Stimulated activated CD4-positive, alpha-beta T cell treated with anti-CD3 and anti-CD28 coated beads, TNF-alpha, amount 100 ng/mL, for 48 hours (primary cell): ENCODE measurements at regions not wholly inside any gene's neighbourhood (a gene's known extent, or its start where the extent isn't known, plus 50 kb on each side); places are given as distances from the start of the nearest gene placed in this dataset.
"Not testable (repeated sequence)": the region's sequence is repeated elsewhere in the genome, so short reads cannot be mapped to it uniquely, and the experiment has no call there.

Source experiments
- DNase-seq, 3 donors: peaks; one replicate each; pipeline ENCODE4 v3.0.0-alpha.2; 2020; ENCODE audit warnings: low read depth in 3 of 3

DNA sequence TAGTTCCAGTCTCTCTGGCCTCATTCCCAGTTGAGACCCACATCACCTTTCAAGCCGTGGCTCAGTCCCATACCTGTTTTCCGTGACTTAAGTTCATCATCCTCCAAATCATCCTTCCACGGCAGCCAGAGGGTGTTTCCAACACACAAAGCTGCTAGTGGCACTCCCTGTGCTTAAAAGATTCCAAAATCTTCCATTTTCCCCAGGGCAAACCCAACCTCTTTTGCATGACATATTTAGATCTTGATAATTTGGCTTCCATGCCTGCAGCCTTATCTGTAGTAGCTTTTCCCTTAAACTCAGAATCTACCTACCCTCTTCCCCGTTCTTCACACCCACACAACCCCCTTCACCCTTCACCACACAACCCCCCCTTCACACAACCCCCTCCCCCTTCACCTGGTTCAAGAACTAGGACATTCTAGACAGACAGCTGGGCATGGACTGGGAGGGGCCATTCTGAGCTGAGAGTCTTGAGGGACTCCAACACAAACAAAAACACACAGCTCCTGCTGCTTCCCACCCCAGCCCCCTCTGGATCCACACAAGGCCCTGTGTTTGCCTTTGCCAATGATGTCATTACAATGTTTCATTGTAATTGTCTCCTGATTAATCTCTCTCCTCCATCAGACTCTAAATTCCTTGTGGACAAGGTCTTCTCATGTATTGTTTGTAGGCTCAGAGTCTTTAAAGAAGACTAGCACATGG lies 268.2 kb downstream of the SH3GL2 start:
- DNase-seq: no peak

DNA sequence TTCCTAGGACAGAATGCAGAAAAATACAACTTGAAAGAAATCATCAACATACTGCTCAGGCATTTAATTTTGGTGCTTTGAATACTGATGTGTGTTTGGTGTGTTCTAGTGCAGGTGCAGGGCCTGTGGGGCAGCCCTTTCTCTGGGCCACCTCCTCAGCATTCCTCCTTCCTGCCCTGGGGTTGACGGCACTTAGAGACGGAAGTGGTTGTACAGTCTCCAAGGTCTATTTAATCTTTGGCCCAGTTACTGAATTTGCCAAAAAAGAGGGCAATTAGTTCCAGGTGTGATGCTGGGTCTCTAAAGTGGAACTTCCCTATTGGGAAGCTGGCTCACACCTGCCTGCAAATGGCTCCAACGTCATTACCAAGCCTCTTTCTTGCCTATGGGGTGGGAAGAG lies 269.0 kb downstream of the SH3GL2 start:
- no peak for DNase-seq

DNA sequence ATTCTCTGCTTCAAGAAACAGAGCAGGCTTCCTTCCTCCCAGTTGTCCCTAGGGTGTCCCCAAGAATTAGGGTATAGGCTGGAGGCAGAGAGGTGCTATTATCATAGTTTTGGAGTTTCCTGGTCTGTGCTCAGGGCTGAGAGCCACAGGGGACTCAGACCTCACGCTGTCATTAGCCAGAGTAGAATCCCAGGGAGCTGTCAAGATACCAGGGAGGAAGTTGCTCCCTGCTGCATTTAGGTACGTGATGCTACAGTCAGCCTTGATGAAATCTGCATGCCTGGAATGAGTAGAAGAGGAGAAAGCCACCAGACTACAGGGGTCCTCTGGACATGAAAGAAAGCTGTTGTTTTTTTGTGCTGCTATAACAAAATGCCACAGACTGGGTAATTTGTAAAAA lies 273.2 kb downstream of the SH3GL2 start:
- no peak for DNase-seq

DNA sequence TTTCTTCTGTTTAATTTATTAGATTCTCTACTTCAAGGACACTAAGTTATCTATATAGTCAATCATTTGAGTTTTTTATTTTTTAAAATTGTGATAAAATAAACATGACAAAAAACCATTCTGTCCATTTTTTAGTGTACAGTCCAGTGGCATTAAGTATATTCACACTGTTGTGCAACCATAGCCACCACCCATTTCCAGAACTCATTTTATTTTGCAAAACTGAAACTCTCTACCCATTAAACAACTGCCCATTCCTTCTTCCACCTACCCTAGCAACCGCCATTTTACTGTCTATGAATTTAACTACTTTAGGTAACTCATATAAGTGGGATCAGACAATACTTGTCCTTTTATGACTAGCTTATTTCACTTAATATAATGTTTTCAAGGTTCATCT lies 275.6 kb downstream of the SH3GL2 start:
- no peak for DNase-seq

DNA sequence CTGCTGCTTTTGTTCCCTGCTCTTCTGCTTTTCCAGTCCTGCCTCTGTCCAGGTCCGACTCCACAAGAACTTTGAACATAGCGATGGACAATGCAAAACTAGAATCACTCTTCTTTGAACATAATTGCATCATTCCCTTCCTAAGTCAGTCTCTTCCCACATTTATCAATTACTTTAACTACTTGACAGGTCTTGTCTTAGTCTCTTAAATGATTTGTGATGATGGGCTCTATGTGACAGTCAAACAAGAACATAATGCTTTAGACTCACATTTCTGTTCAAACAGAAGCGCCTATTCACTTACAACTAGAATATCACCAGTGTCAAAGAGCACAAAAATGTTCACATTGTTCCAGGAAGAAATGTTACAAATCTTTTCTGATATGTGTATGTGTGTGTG lies 278.1 kb downstream of the SH3GL2 start:
- DNase-seq: no peak

DNA sequence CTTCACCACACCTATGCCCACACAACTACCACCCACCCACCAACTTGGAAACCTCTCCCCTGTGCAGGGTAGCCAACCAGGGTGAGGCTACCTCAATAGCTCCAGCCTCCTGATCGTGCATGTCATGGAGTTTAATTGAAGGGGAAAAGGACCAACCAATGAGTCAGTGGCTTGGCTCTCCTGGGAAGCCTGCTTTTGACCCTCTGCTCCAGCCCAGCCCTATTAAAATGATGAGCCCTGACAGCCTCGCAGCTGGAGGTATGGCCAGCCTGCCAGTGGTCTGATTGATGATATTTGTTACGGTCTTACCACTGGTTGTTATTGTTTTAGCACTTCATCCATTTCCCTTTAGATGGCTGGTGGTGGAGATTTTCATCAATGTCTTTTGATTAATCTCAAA lies 280.4 kb downstream of the SH3GL2 start:
- no peak for DNase-seq

DNA sequence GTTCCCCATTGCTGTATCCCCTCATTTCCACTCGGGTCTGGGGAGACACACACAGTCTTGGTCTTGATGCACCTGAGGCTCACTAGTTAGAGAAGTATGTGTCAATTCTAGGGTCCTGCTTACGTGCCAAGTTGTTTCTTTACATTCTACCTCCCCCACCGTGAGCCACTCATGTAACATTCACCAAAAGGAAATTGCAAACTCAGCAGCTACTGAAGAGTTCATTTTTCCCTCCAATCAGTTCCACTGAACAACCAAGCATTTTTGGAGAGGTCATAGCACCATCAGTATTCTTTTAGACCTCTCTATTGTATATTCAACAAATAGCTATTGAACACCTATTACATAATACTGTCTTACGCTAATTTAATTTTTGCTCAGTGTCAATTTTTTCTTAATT lies 281.1 kb downstream of the SH3GL2 start:
- no peak for DNase-seq

DNA sequence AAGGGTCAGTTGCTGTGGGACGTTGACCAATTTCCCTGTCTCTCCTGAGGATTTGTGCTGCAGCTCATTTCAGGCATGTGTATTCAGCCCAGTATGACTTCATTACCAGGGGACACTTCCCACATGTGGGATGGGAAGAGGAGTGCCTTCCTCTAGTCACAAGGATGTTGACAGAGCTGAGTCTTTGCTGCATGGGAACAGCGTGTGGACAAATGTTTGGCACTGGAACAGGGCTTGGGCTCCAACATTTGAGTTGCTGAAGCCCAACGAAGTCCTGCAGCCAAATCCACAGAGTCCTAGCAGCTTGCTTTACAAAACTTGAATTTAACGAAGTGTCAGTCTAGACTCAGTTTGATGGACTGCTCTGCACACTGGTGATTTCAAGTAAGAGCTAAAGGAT lies 283.2 kb downstream of the SH3GL2 start:
- no peak for DNase-seq

DNA sequence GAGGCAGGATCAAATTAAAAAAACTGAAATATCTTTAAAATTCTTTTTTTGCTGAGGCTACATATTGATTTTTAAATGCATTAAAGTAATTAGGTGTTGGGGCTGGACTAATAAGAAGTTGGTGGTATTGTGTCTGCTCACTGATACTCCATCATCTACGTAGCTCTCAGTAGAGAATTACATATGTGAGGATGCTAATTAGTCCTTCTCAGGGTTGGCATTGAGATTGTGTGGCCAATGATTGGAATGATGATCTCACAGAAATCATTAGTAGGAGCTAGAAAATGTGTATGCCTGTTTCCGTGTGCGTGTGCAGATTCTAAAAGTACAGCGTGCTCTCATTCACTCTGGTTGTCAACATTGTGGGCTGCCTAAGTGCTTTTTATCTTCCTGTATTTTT lies 283.8 kb downstream of the SH3GL2 start:
- DNase-seq: no peak

DNA sequence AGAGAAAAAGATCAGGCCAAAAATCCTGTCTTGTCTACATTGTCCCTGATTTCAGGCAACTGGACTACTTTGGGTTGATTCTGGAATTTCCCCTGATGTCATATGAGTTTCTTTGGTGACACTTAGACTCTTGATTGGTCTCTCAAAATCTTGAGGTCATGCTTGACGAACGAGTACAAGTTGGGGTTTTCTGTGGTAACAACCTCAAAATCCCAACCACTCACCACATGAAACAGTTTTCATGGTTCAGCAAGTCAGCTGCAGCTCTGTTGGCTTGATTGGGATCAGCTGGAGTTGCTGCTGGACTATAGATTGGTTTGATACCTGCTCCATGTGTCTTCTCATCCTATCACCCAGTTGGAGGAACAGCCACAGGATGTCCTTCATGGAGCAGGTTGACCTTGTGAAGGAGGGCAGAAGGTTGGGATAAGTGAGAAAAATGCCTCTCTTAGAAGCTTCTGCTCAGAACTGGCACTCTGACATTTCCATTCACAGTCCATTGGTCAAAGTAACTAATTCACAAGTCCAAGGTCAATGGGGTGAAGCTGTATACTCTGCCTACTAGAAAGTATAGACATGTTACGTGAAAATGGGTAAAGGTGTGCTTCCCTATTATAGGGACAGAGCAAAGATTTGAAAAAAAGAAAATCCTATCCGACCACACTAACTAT lies 284.5 kb downstream of the SH3GL2 start:
- DNase-seq: no peak

DNA sequence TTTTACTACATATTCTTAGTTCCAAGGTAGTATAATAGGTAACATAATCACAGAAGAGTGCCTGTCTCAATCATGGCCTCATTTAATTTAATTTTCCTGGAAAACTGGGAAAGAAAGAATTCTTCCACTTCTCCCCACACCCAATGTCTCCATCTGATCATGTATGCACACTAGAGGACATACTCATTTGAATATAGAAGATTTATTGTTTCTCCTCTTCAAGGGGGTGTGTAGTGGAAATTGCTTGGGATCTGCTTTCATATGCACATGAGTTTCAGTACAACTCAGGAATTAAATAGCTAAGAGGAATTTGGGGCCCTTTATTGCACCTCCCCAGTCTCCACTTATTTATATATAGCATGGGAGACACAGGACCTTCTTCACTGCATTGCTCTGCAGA lies 285.1 kb downstream of the SH3GL2 start:
- DNase-seq: no peak

DNA sequence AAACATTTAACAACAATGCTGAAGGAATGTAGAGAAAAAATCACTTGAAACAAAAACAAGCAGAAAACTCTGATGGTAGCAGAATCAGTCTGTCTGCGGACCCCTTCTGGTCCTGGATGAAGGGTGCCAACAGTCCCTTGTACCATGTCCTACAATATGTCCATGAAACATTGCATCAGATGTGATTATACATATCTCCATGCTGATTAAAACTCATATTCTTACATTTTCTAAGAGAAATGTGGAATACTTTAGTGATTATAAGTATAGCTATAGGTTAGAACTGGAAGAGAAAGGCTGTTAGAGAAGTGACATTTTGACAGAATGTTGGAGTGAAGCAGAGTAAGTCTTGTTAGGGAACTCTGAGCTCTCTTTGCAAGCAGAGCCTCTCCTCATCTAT lies 286.1 kb downstream of the SH3GL2 start:
- DNase-seq: no peak

DNA sequence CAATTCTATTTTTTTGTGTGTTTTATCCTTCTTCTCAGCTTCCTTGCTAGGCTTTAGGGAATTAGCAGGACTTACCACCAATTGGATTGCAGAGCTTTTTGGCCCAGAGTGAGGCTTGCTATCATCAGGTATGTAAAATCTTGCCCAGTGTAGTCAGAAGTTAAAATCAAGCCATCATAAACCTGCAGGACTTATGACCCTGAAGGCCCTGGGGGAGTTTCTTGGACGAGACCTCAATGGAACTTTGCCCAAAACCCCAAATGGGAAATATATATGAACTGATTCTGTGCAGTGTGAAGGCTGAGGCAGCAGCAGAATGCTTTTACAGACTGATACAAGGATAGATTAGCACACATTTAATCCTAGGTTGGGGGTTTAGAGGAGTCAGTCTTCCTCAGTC lies 287.0 kb downstream of the SH3GL2 start:
- no peak for DNase-seq

DNA sequence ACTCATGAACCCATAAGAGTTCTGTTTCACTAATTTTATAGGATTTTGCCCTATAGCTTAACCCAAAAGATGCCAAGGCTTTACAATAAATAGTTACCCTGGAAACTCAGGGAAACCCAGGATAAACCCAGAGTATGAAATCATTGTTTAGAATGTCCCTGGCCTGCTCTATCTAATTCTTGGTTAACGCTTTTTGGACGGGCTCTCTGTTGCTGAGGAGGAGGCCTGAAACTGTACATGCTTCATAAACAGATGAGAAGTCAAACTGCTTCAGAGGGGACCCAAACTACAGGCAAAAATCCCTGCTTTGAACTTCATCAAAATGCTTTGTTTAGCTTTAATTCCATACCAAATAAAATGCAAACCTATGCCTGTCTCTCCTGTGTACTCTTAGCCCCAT lies 291.9 kb downstream of the SH3GL2 start:
- DNase-seq: no peak

DNA sequence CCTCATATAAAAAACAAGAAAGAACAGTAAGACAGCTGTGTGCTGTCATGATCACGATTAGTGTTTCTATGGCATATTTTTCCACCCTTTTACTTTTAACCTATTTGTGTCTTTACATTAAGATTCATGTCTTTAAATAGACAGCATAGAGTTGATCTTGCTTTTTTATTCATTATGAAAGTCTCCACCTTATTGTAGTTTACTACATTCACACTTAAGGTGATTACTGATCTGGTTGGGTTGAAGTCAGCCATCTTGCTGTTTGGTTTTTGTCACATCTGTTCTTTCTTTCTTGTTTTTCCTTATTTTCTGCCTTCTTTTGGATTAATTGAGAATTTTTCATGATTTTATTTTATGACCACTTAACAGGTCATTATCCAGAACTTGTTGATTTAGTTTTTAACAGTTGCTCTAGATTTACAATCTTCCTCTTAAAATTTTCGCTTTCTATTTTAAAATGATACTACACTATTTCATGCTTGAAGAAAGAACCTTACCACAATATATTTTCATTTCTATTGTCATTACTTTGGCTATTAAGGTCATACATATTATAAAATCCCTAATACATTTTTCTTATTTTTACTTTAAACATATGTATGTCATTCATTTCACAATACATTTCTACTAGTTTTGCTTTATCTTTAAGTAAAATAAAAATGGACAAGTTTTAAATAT lies 292.5 kb downstream of the SH3GL2 start:
- DNase-seq: no peak

DNA sequence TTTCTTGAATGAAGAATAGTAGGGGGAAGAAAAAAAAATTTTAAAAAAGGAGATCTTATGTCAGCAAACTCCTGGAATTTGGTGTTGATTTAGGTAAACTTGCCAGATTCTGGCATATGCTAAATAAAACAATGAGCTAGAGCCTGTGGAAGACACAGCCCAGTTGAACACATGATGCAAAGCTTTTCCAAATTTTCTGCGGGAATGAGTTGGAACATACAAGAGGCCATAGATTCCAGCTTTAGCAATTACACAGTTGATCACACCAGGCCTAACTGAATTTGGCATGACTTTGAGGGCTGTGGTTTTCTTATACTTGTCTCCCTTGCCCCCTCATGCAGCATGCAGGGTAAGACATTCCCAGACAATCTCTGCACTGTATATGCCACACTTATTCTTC lies 297.0 kb downstream of the SH3GL2 start:
- no peak for DNase-seq

DNA sequence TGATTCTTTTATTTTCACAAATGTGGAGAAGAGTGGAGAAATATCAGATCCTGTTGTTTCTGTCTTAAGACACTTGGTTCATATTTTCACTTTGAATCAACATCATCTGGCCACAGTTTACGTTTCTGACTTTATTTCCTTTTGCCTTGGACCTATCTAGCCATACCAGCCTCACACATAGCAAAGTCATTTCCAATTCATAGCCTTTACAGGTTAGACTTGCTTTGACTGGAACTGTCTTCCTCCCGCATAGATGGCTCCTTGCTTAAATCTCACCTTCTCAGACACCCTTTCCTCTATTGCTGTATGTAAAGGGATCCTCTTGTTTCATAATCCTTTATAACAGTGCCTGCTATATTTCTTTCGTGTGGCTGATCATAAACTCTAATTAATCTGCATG lies 297.8 kb downstream of the SH3GL2 start:
- DNase-seq: no peak

DNA sequence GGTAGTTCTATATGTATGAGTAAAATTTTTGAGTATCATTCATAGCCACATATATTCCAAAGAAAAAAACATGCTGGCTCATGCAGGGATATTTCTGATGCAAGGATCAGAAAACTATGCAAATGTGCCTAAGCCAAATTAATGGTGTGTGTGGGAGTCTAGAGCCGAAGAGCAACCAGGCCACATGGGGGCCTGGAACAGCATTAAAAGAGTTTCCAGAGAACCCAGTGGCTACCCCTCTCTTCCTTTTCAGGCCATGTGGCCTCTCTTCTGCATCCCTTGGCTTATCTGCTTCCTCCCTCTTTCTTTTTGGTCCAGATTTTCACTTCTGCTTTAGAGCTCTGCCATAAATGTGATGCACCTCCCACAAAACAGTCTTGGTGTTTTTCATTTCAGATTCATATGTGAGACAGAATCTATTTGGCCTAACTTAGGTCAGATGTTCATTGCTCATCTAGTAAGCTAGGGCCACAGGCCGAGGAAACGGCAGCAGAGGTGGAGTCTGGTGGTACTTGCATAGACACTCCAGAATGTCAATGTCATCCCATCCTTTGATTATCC lies 300.0 kb downstream of the SH3GL2 start:
- no peak for DNase-seq

DNA sequence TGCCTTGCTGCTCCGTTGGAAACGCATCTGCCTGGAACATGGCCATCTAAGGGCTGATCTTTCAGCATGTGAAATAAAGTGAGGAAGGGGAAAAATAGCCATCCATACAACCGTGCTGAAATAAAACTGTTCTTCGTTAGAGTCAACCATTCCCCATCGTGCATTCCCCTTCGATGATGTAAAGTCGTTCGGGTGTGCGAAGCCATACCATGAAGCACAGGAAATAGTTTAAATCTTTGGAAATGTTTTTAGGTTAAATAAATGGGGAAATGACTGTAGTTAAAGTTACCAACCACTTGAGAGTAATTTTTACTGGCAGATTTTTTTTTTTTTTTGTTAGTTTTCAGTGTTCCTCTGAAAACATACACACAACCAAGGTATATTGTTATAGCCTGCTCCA lies 302.5 kb downstream of the SH3GL2 start:
- DNase-seq: no peak

DNA sequence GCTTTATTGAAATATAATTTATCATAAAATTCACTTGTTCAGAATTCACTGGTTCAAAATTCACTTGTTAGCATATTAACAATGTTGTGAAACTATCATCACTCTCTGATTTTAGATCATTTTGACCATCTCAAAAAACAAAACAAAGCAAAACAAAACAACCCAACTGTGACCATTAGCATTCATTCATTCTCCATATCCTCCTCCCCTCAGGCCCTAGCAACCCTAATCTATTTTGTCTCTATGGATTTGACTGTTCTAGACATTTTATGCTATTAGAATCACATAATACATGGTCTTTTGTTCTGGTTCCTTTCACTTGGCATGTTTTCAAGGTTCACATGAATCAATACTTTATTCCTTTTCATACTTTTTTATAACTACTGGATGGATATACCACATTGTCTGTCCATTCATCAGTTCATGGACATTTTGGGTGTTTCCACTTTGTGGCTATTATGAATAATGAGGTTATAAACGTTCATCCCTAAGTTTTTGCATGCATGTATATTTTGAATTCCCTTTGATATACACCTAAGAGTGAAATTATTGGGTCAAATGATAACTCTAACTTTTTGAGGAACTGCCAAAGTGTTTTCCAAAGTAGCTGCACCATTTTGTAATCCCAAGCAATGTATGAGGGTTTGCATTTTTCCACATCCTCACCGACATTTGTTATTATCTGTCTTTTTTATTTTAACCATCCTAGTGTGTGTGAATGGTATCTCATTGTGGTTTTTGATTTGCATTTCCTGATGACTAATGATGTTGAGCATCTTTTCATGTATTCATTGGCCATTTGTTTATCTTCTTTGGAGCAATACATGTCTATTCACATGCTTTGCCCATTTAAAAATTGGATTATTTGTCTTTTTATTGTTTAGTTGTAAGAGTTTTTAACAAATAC lies 304.1 kb downstream of the SH3GL2 start:
- DNase-seq: no peak

DNA sequence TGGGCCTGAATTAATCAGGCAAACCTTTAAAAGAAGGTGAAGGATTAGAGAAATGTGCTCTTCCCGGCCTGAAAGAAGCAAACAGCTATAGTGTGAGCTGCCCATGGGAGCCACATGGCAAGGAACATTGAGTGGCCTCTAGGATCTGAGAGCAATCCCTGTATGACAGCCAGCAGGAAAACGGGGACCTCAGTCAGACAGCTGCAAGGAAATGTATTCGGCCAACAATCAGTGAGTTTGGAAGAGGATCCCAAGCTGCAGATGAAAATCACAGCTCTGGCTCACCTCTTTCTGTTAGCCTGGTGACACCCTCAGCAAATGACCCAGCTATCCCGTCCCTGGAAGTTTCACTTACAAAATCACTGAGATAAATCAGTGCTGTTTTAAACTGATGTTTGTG lies 309.2 kb downstream of the SH3GL2 start:
- no peak for DNase-seq

DNA sequence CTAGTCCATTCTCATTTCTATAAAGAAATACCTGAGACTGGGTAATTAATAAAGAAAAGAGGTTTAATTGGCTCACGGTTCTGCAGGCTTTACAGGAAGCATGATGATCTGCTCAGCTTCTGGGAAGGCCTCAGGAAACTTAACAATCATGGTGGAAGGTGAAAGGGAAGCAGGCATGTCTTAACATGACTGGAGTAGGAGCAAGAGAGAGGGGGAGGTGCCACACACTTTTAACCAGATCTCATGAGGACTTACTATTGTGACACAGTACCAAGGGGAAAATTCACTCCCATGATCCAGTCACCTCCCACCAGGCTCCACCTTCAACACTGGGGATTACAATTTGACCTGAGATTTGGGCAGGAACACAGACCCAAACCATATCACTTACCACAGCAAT lies 310.1 kb downstream of the SH3GL2 start:
- not testable (repeated sequence) for DNase-seq
